GM21529 (cell line): ENCODE measurements at regions not wholly inside any gene's neighbourhood (a gene's known extent, or its start where the extent isn't known, plus 50 kb on each side); places are given as distances from the start of the nearest gene placed in this dataset.
"Not testable (repeated sequence)": the region's sequence is repeated elsewhere in the genome, so short reads cannot be mapped to it uniquely, and the experiment has no call there.

ENCODE experiments used
- ATAC-seq: cut with Tn5 transposase; IDR thresholded peaks from one replicate; pipeline ENCODE4 v1.9.1; 2021; ENCODE audit not compliant: unreplicated experiment

DNA sequence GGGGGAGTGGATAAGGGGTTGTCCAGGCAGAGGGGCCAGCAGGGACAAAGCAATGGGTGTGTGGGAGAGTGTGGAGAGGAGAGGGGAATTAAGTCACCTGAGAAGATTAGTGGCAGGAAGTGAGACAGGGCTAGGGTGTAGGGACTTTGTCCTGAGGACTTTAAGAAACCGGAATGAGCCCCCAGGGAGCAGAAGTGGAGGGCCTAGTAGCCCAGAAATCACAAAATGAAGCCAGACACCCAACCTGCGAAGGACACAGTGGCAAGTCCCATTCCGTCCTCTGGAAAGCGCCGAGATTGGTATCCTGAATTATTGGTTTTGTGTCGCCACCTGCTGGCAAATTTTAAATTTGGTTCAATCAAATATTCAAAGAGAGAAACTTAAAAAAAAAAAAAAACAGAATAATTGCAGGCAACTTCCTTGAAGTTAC lies 78.0 kb upstream of the SLC25A36 start:
- ATAC-seq = no peak

GRCh38 chr3:140870351-140870750 lies 71.3 kb upstream of the SLC25A36 start:
- ATAC-seq = no peak

GRCh38 chr3:140871022-140871421 lies 70.6 kb upstream of the SLC25A36 start:
- ATAC-seq = no peak

DNA sequence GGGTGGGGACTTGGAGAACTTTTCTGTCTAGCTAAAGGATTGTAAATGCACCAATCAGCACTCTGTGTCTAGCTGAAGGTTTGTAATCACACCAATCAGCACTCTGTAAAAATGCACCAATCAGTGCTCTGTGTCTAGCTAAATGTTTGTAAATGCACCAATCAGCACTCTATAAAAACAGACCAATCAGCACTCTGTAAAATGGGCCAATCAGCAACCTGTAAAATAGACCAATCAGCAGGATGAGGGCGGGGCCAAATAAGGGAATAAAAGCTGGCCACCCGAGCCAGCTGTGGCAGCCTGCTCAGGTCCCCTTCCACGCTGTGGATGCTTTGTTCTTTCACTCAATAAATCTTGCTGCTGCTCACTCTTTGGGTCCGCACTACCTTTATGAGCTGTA lies 69.5 kb upstream of the SLC25A36 start:
- ATAC-seq = not testable (repeated sequence)

DNA sequence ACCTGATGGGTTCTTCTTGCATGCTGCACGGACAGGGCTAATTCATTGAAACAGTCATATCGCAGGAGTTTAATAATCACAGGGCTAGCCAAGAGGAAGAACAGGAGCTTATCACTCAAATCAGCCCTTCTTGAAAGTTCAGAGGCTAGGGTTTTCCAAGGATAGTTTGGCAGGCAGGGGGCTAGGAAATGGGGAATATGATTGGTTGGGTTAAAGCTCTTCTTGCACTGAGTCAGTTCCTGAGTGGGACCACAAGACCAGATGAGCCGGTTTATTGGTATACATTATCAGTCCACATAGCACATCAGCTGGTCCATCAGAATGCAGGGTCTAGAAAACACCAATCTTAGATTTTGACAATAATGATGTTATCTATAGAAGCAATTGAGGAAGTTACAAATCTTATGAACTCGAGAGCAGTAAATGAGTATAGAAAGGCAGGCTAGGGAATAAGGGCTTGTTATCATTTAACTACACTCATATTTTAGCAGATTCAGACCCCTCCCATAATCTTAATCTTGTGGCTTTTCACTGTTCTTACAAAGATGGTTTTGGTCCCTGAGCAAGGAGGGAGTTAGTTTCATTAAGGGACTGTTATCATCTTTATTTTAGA lies 58.1 kb upstream of the SLC25A36 start:
- ATAC-seq = no peak

GRCh38 chr3:140885697-140886096 lies 55.9 kb upstream of the SLC25A36 start:
- ATAC-seq = not testable (repeated sequence)
